K562 (cell line): ENCODE measurements at regions not wholly inside any gene's neighbourhood (a gene's known extent, or its start where the extent isn't known, plus 50 kb on each side); places are given as distances from the start of the nearest gene placed in this dataset.

Experiments used
- BRD4 ChIP-seq: fragments of 200-600 bp; sonication (generic); IDR thresholded peaks from 2 replicates; pipeline ENCODE4 v1.6.1; 2017; ENCODE audit warnings: inconsistent platforms
- E2F3 ChIP-seq: fragments of 250-450 bp; sonication (Bioruptor Pico); IDR thresholded peaks from 2 replicates; pipeline ENCODE4 v1.4.0; 2020; ENCODE audit warnings: mild to moderate bottlenecking
- EP300 ChIP-seq: IDR thresholded peaks from 2 replicates; pipeline ENCODE4 v1.6.1; 2012; ENCODE audit warnings: low read length, improper control_type of control experiment
- ILF3 ChIP-seq: fragments of 450-650 bp; IDR thresholded peaks from 2 replicates; pipeline ENCODE4 v1.6.1; 2018; ENCODE audit warnings: antibody characterized with exemption, mild to moderate bottlenecking, moderate library complexity, borderline replicate concordance
- KDM4B ChIP-seq, 2 experiments: fragments of 450-650 bp in 1 of 2; sonication (generic) in 1 of 2; IDR thresholded peaks; 2 replicates each; pipeline ENCODE4 v1.6.1; 2016 to 2017; ENCODE audit warnings: borderline replicate concordance in 2 of 2, antibody characterized with exemption in 1 of 2, low read depth in 1 of 2, mild to moderate bottlenecking in 1 of 2
- MEIS2 ChIP-seq: fragments of 450-650 bp; IDR thresholded peaks from 2 replicates; pipeline ENCODE4 v1.6.1; 2014; ENCODE audit warnings: mild to moderate bottlenecking; ENCODE audit not compliant: partially characterized antibody
- MLLT1 ChIP-seq, 2 experiments: fragments of 450-650 bp; IDR thresholded peaks; 2 replicates each; pipeline ENCODE4 v1.6.1; 2016
- PURB ChIP-seq: sonication (generic); formaldehyde crosslinking; IDR thresholded peaks from 2 replicates; pipeline ENCODE4 v1.9.0; 2021; ENCODE audit warnings: low read depth, mild to moderate bottlenecking, missing genetic modification reagents
- RNF219 ChIP-seq: fragments of 250-450 bp; sonication (Bioruptor Pico); IDR thresholded peaks from 2 replicates; pipeline ENCODE4 v1.5.0; 2022; ENCODE audit warnings: mild to moderate bottlenecking
- SAP30 ChIP-seq: fragments of 200-600 bp; sonication (generic); IDR thresholded peaks from 2 replicates; pipeline ENCODE4 v1.6.1; 2012; ENCODE audit warnings: borderline replicate concordance, low read depth, mild to moderate bottlenecking, moderate library complexity, low read length, control low read depth, inconsistent platforms; ENCODE audit not compliant: insufficient read depth, poor library complexity, severe bottlenecking
- SMAD1 ChIP-seq: fragments of 150-350 bp; IDR thresholded peaks from 2 replicates; pipeline ENCODE4 v1.6.1; 2014; ENCODE audit warnings: low read length, low read depth; ENCODE audit not compliant: partially characterized antibody
- SREBF1 ChIP-seq: fragments of 150-350 bp; IDR thresholded peaks from 2 replicates; pipeline ENCODE4 v1.6.1; 2014; ENCODE audit warnings: antibody characterized with exemption, low read depth, low read length, borderline replicate concordance
- ZNF444 ChIP-seq: fragments of 250-450 bp; sonication (Bioruptor Pico); IDR thresholded peaks from 2 replicates; pipeline ENCODE4 v1.4.0; 2020; ENCODE audit warnings: mild to moderate bottlenecking, moderate library complexity
- ZNF740 ChIP-seq, 3 experiments: fragments of 200-800 bp in 1 of 3; sonication (Bioruptor generic) in 1 of 3; sonication (generic) in 1 of 3; formaldehyde crosslinking in 1 of 3; IDR thresholded peaks; 2 replicates each; pipeline versions ENCODE4 v1.6.1 to v1.8.0; 2016 to 2022; ENCODE audit warnings: mild to moderate bottlenecking in 2 of 3, missing compliant biosample characterization in 2 of 3, missing genetic modification characterization in 2 of 3, missing genetic modification reagents in 1 of 3
- TF ChIP-seq, protein P1 (sequence below), 2 experiments: IDR thresholded peaks in 1 of 2; conservative IDR thresholded peaks in 1 of 2; 2 replicates each; pipeline ENCODE4 v1.6.1; 2016; ENCODE audit warnings: low read depth in 2 of 2, mild to moderate bottlenecking in 1 of 2, missing compliant biosample characterization in 1 of 2, missing genetic modification characterization in 1 of 2, moderate library complexity in 1 of 2

DNA sequence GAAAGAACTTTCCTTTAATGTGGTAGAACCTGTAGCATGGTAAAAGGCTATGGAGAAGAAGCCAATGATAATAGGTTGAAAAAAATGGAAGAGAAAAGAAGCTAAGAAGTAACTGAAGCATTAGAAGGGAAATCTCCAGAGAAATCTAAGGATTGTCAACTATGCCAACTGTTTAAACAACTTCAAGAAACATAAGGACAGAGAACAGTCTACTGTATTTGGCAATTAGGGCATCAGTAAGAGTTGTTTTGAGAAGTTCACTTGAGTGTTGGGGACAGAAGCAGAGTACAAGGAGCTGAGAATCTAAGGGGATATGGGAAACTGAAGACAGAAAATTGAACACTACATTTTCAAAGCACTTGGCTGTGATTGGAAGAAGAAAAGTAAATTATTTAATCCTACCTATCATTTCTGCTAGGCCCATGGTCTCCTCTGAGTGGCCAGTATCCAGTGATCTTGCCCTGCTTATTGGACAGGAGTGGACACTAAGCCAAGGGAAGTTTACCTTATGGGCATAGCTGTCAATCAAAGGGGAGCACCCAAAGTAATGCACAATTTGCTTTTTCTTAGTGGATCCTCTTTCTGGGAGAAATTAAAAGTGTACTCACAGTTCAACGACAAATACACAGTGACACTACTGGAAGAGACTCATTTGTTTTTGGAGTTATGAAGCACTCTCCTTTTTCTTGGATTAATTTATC lies 56.4 kb upstream of the CCDC71L start (continued):
- TF ChIP-seq ZNF444 (CRISPR knock-in tag) (no peak), PURB (CRISPR knock-in tag) (no peak), SMAD1 (no peak), SAP30 (no peak), KDM4B (IDR thresholded peaks at IDR 0.05; ENCODE audit: borderline replicate concordance in 2 of 2, low read depth in 1 of 2) (no peak), EP300 (no peak), MLLT1 (IDR thresholded peaks at IDR 0.05) (no peak), RNF219 (CRISPR knock-in tag) (no peak), SREBF1 (no peak), MEIS2 (peak; percentile 64), ZNF740 (CRISPR knock-in tag; IDR thresholded peaks at IDR 0.05) (no peak), ZNF740 (tag; IDR thresholded peaks at IDR 0.05) (no peak), BRD4 (no peak), E2F3 (CRISPR knock-in tag) (no peak), ILF3 (0 out of 2 replicates have a peak, but pooled peaks have one; percentile 32)
- TF ChIP-seq, protein P1, sequence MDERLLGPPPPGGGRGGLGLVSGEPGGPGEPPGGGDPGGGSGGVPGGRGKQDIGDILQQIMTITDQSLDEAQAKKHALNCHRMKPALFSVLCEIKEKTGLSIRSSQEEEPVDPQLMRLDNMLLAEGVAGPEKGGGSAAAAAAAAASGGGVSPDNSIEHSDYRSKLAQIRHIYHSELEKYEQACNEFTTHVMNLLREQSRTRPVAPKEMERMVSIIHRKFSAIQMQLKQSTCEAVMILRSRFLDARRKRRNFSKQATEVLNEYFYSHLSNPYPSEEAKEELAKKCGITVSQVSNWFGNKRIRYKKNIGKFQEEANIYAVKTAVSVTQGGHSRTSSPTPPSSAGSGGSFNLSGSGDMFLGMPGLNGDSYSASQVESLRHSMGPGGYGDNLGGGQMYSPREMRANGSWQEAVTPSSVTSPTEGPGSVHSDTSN (CRISPR knock-in tag; IDR thresholded peaks at IDR 0.05; ENCODE audit: low read depth): no peak
- TF ChIP-seq, protein P1 (tag; conservative IDR thresholded peaks at IDR 0.05; ENCODE audit: low read depth): peak; percentile 64
